ENCODE measurements at regions not wholly inside any gene's neighbourhood (a gene's known extent, or its start where the extent isn't known, plus 50 kb on each side); places are given as distances from the start of the nearest gene placed in this dataset.
"Not testable (repeated sequence)": the region's sequence is repeated elsewhere in the genome, so short reads cannot be mapped to it uniquely, and the experiment has no call there.

DNA sequence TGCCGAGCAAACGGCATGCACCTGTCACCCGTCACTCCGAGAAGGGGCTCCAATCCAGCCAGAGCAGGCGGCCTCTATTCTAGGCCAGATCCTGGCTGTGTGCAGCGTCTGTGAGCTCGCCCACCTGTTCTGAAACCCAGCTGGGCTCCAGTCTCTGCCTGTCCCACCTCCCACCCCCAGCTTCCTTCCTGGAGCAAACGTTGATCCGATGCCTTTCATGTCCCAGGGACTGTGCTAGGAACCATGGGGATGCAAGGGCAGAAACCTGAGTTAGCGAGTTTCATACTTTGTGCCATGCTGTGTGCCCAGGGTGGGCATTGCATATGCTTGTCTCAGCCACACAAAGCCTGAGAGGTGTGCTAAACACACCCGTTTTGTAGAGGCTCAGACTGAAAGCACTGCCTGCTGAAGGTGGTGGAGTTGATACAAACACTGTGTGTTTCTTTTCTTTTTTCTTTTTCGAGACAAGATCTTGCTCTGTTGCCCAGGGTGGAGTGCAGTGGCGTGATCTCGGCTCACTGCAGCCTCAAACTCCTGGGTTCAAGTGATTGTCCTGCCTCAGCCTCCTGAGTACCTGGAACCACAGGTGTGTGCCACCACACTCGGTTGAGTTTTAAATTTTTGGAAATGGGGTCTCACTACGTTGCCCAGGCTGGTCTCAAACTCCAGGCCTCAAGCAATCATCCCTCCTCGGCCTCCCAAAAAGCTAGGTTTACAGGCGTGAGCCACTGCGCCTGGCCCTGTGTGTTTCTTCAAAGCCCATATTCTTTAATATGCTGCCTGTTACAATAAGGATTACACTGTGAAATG, 84.1 kb upstream of the MED13L start:
- DNase-seq (ENCODE audit: low read depth in 2 of 2), result no peak

DNA sequence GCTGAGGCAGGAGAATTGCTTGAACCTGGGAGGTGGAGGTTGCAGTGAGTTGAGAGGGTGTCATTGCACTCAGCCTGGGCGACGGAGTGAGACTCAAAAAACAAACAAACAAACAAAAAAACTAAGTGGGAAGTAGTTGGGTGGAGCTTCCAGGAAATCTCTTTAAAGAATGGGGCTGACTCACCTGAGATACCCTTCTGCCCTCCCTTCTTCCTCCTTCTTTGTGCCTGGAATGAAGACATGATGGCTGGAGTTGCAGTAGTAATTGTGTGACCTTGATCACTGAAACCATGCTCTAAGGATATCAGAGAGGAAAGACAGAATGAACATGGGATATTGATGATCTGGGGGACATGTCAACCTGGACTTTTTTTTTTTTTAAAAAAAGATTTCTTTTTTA, 87.6 kb upstream of the MED13L start:
- no peak for DNase-seq (ENCODE audit: low read depth in 2 of 2)

DNA sequence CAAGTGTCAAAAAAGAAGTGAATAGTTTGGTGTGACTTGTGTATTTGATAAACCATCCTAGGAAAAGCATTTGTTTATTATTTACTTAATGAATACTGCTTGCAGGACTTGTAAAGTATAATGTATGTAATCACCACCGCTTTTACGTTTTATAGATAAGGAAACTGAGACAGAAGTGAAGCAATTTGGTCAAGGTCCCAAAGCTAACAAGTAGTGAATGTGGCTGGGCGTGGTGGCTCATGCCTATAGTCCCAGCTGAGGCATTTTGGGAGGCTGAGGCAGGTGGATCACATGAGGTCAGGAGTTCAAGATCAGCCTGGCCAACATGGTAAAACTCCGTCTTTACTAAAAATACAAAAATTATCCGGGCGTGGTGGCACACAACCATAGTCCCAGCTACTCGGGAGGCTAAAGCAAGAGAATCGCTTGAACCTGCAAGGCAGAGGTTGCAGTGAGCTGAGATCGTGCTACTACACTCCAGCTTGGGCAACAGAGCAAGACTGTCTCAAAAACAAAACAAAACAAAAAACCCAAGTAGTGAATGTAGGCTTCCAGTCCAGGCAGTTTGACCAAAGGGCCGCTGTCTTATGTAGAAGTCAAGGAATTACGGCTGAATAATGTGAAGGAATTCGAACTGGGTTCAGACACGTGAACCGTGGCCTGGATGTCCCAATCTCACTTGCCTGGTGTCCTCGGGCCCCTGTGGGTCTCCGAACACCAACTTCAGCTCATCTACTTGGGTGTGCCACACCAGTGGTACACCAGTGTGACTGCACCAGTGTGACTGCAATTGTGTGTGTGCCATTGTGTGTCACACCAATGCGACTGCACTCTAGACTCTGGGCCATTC, 88.3 kb upstream of the MED13L start:
- DNase-seq (ENCODE audit: low read depth in 2 of 2), result no peak

DNA sequence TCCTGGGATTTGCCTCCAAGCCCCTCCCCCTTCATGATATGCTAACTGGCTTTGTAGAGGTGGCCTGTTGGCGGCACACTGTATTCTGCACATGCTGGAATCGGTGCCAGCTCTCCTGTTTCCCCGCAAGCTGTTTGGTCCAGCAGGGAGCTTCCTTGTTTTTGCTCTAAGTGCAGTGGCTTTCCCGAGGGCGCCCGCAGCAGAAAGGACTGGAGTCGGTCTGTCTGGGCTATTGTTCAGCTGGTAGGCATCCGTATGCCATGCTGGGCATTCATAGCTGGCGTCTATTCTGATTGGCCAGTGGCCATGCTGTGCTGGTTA, 88.9 kb upstream of the MED13L start:
- no peak for DNase-seq (ENCODE audit: low read depth in 2 of 2)

DNA sequence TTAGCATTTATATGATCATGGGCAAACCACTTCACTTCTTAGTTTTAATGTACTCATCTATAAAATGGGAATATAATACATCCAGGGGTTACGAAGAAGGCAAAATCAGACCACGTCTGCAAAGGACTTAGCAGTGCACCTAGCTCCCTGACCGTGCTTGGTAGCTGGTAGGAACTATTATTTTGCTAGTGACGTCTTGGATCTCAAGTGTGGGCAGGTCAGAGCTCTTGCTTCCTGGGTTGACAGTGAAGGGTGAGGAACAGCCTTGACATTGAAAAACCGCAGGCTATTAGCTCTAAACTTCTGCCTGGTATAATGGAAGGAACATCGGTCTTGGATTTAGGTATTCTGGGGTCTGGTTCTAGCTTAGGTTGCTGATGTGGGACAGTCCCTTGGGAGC, 89.3 kb upstream of the MED13L start:
- DNase-seq (ENCODE audit: low read depth in 2 of 2), result no peak

DNA sequence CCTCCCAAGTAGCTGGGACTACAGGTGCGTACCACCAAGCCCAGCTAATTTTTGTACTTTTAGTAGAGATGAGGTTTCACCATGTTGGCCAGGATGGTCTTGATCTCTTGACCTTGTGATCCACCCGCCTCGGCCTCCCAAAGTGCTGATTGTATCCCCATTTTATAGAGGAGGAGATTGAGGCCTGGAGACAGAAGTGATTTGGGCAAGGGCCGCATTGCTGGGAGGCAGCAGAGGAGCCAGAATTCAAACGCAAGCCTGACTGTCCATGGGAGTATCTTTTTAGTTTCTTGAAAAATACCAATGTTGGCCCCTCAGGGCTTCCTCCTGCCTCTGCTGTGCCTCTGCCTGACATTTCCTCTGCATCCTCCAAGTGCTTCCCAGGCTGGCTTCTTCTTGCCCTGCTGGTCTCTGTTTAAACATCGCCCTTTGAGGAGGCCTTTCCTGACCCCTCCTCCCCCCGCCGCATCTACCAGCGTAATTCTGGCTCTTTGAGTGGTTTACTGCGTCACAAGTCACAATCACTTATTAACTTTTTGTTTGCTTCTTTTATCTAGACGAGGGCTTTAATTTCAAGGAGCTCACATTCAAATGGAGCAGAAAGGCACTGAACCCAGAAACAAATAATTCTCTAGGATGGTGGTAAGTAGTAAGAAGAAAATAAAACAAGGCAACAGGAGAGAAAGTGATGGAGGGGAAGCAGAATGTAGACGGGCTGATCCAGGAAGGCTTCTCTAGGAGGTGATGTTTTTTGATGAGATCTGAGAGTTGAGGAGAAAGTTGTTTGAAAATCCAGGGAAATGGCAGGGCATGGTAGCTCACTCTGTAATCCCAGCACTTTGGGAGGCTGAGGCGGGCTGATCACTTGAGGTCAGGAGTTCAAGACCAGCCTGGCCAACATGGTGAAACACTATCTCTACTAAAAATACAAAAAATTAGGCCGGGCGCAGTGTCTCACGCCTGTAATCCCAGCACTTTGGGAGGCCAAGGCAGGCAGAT, 91.0 kb upstream of the MED13L start:
- no peak for DNase-seq (ENCODE audit: low read depth in 2 of 2)

DNA sequence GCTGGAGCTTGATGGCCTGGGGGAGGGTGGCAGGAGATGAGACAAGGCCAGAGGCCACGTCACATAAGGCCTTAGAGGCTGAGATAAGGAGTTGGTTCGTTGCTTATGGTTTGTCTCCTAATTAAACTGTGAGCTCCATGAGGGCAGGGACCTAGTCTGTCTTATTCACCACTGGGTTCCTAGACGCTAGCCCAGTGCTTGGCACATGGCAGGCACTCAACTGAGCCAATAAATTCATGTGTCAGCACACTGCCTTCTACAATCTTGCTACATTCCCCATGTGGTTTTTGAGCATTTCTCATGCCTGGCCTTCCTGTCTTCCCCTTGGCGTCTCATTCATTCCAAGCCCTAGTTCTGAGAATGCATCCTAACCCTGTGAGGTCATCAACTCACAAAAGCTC, 92.5 kb upstream of the MED13L start:
- no peak for DNase-seq (ENCODE audit: low read depth in 2 of 2)

DNA sequence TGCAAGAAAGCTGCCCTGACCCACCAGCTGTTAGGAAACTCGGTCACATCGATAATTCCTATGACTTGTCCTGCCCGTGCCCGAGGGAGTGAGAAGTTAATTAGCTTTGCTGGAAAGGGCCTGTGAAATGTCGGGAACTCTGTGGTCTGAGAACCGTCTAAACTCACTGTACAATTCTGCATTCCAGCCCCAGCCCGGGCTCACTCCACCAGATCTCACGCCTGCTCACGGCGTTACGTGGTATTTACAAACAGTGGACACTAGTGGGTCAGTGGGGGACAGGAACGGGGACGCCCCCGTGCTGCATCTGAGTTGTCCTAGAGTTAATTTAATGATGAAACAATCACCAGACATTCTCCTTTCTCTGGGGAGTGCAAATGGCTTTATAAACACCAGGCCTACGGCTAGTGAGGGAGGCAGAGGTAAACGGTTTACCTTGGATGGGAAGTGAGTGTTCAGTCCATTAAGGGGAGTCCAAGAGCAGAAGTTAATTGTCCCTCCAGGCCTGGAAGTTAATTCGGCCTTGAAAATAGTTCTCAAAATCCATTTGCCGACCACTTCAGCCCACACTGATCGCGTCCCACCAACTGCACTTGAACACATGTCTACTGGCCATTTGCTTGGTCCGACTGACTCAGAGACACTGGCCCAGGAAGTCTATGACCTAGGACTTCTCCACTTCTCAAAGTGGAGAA, 93.5 kb upstream of the MED13L start:
- DNase-seq (ENCODE audit: low read depth in 2 of 2), result no peak

DNA sequence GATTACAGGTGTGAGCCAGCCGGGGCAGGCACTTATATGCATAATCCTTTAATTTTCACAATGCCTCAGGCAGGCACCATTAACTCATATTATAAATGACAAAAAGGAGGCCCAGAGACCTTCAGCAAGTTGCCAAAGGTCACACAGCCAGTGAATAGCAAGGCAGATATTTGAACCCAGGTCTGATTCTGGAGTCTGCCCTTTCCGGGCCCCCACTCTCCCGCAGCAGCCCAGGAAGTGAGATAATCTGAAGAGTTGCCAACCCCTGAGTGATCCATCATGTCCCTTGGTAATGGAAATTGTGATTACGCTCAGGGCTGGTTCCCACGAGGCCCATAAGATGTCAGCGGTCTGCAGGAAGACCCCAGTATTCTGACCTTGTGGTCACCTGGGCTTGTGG, 95.3 kb upstream of the MED13L start:
- no peak for DNase-seq (ENCODE audit: low read depth in 2 of 2)

DNA sequence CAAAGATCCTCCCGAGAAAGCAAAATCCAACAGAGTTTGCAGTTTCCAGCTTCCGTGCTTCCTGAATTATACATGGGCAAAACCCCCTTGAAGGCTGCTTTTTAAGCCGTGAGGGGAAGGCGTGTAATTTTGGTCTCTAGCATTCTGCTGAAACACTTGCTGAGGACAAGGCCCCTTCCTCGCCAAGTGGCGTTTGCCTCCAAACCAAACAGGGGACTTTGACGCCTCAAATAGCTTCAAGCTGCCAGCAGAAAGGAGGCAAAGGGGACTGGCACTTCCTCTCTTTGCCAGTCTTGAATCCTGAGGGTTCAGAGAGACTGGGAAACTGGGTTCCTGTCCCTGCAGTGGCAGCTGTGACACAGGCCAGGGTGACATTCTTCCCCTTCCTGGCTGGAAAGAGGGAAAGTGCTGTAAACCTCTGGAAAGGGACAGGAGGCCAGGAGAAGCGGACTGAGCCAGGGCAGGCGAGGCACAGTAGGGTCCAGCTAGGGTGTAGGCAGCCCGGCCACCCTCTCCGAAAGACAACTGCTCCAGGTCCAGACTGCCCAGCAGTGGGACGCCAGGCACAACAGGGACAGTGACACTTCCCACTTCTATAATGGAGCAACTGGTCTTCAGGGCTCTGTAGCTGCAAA, 96.2 kb upstream of the MED13L start:
- DNase-seq (ENCODE audit: low read depth in 2 of 2), result no peak

DNA sequence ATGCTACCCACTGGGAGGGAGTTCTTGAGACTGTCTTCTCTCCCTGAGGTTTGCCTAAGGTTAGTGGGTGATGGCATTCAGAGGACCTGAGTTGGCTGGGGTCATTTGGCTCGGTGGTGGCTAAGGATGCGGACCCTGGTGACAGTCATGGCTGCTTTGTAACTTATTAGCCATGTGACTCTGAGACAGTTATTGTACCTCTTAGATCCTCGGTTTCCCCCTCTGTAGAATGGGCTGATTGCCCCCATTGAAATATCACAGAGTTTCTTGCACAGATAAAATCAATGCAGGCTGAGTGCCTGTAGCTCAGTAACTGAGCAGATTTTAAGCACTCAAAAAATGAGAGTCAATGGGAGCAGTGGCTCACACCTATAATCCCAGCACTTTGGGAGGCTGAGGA, 96.7 kb upstream of the MED13L start:
- DNase-seq (ENCODE audit: low read depth in 2 of 2), result no peak

DNA sequence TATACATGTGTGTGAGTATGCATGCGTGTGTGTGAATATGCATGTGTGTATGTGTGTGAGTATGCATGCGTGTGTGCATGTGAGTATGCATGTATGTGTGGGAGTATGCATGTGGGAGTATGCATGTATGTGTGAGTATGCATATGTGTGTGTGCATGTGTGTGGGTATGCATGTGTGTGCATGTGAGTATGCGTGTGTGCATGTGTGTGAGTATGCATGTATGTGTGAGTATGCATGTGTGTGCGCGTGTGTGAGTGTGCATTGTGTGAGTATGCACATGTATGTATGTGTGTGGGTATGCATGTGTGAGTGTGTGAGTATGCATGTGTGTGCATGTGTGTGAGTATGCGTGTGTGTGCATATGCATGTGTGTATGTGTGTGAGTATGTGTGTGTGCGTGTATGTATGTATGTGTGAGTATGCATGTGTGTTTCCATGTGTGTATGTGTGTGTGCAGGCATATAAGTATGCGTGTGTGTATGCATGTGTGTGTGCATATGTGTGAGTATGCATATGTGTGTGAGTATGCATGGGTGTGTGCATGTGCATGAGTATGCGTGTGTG, 97.9 kb upstream of the MED13L start:
- no peak for DNase-seq (ENCODE audit: low read depth in 2 of 2)

DNA sequence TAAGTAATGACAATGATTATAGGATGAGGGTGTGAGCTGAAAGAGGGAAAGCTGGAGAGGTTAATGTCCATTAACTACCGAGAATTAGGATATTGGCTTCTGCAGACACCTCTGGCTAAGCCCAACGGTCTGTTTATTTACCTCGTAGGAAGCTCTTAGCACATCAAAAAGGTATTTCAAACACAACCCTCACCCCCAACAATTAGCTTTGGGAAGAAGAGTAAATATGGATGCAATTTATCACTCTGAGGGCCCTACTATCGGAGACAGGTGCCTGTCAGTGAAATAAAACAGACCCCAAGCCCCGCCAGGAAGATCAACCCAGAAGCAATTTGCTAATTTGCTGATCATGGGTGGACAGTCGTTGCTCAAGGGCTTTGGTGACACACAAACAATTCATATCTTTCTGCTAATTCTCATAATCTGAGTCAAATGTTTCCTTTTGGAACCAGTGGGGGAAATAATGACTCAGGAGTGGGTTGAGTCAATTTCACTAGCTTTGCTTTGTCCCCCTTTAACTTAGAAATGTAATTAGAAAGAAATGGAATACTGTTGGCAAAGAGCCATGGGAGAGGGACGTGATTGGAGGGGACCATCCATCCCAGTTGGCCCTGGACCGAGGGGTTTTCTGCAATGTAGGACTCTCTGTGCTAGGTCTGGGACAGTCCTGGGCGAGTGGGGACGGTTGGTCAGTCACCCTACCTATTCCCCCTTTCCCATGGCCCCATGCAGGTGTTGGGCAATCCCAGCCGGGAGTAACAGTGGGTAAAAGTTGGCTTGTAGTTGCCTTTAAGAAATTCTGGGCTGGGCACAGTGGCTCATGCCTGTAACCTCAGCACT, 99.1 kb upstream of the MED13L start:
- no peak for DNase-seq (ENCODE audit: low read depth in 2 of 2)

DNA sequence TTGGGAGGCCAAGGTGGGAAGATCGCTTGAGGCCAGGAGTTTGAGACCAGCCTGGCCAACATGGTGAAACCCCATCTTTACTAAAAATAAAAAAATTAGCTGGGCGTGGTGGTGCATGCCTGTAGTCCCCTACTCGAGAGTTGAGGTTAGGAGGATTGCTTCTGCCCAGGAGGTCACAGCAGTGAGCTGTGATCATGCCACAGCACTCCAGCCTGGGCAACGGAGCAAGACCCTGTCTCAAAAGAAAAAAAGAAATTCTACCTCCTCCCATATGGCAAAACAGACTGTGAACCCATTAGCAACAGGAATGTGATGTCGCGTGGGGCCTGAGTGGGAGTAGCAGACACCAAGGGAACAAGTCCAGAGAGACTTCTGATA, 99.7 kb upstream of the MED13L start:
- not testable (repeated sequence) for DNase-seq (ENCODE audit: low read depth in 2 of 2)

DNA sequence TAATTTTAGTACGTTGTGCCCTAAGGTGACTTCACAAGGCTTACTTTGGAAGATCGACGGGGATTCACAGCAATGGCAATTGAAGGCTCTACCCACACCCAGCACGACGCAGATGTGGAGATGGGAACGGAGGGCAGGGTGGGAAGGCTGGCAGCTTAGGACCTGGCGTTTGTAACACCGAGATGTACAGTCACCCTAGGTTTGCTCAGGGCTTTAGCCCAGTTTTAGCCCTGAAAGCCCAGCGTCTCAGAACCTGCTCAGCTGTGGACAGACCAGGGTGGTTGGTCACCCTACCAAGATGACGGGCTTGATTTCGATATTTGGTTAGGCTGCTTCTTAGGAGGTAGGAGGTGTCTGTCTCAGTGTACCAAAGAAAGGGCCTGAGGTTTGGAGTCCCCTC, 100.5 kb upstream of the MED13L start:
- no peak for DNase-seq (ENCODE audit: low read depth in 2 of 2)

DNA sequence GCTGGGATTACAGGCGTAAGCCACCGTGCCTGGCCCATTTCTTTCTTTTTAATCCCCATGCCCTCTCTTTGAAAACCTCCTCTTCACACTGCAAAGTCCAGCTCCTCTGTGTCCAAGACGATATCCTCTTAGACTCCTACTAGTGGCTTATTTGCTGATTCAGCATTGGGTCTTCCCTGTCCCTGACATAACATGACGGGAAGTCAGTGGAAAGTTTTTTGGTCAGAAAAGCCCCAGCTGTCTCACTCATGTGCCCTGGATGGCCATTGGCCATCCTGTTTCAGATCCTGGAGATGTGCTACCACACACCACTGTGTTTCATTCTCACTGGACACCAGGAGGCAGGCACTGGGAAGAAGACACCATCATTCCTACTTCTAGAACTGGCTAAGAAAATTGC, 102.6 kb upstream of the MED13L start:
- DNase-seq (ENCODE audit: low read depth in 2 of 2), result no peak

DNA sequence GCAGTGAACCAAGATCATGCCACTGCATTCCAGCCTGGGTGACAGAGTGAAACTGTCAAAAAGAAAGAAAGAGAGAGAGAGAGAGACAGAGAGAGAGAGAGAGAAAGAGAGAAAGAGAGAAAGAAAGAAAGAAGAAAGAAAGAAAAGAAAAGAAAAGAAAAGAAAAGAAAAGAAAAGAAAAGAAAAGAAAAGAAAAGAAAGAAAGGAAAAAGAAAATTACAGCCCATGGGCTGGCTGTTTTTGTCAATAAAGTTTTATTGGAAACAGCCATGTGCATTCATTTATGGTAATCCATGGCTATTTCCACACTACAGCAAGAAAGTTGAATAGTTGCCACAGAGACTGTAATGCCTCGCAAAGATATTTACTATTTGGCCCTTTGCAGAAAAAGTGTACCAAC, 103.2 kb upstream of the MED13L start:
- not testable (repeated sequence) for DNase-seq (ENCODE audit: low read depth in 2 of 2)

DNA sequence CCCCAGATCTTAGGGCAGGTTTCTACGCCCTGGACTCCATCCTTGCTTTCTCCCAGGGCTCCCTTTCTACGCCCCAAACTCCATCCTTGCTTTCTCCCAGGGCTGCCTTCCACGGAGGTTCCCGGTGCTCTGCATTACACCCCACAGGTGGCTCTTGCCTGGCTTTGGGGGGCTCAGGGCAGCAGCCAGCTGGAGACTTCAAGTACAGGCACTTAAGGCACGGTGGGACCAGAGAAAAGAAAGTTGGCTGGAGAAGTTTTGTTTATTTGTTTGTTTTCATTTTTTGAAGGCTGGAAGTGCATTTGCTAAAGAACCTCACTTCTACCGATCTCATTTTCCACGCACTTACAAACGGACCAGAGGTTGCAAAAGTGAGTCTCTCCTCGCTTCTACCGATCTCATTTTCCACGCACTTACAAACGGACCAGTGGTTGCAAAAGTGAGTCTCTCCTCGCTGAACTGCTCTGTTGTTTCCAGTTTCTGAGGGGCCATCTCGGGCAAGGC, 103.8 kb upstream of the MED13L start:
- DNase-seq (ENCODE audit: low read depth in 2 of 2), result no peak
